NCI-H748 (cell line): ENCODE measurements at regions not wholly inside any gene's neighbourhood (a gene's known extent, or its start where the extent isn't known, plus 50 kb on each side); places are given as distances from the start of the nearest gene placed in this dataset.

Experiments used
- DNase-seq: peaks from one replicate; lab custom pipeline; 2025; ENCODE audit not compliant: unreplicated experiment; lab: John Stamatoyannopoulos, UW

DNA sequence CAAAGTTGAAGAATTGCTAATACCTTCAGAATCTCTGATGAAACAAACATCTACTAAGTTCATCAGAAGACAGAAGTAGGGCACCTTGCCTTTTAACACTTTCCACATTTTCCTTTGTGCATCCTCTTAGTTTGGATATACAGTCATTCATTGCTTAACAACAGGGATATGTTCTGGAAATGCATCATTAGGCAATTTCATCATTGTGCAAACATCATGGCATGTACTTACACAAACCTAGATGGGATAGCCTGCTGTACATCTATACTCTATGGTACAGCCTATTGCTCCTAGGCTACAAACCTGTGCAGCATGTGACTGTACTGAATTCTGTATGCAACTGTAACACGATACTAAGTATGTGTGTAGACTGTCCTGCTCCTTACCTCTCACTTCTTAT, 169.8 kb downstream of the SUCLA2 start:
- DNase-seq = no peak

GRCh38 chr13:47829690-47830089, 171.4 kb downstream of the SUCLA2 start:
- DNase-seq = no peak

GRCh38 chr13:47826471-47826870, 174.6 kb downstream of the SUCLA2 start:
- DNase-seq = no peak

- DNase-seq = no peak
Observed at GRCh38 chr13:47822036-47822435, 179.0 kb downstream of the SUCLA2 start.

- DNase-seq = no peak
Observed at GRCh38 chr13:47816831-47817230, 184.2 kb downstream of the SUCLA2 start.

GRCh38 chr13:47813718-47814117, 187.4 kb downstream of the SUCLA2 start:
- DNase-seq = no peak

DNA sequence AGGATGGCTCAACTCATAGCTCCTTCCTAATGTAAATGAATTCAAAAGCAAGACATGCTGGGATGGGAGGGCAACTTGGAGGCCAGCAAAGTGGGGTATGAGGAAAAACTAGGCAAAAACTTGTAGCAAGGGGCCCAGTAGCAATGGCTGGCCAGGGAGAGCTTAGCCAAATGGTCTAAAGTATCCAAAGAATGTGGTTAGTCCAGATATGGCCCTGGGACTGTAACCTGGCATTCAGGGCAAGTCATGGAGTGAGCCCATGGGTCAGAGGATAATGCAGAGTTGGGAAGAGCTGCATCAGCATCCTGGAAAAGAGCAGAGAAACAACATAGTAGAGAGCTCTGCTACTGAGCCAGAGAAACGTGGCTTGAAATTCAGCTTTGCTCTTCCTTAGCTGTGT, 191.7 kb downstream of the SUCLA2 start:
- DNase-seq = no peak

GRCh38 chr13:47803131-47803530, 197.9 kb downstream of the SUCLA2 start:
- no peak for DNase-seq

- DNase-seq = no peak
Observed at GRCh38 chr13:47801555-47801954, 199.5 kb downstream of the SUCLA2 start.

DNA sequence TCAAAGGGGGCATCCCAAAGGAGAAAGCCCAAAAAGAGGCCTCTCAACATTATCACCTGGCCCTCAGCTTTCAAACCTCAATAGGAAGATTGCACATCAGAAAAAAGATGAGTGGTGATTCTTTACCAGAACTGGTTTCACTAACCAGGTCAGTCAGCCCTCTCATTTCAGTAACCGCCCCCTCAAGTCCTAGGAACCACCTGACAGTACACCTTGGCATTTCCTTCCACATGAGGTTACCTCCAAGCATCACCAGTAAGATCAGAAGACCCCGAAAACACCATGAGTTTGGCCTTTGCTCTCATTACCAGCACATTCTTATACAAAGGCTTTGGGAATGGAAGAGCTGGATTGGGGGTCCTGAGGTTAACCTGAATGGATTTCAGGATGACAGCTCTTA, 200.5 kb downstream of the SUCLA2 start:
- no peak for DNase-seq

- DNase-seq = no peak
Observed at GRCh38 chr13:47798906-47799305, 202.2 kb downstream of the SUCLA2 start.

DNA sequence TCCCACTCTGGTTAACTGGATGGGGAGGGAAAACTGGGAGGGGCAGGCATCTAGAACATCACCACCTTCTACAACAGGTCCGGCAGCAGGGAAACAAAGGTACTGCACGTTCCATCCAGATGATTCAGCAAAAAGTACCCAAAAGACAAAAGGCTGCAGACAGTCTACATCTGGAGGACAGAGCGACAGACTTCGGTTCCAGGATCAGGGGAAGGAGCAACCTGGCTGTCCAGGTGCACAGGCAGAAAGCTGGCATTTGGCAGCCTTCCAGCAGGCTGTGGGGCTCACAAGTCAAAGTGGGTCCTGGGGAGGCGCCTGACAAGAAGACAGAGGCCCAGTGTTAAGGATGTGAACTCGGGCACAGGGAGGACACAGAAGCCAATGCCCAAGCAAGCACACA, 202.9 kb downstream of the SUCLA2 start:
- no peak for DNase-seq

DNA sequence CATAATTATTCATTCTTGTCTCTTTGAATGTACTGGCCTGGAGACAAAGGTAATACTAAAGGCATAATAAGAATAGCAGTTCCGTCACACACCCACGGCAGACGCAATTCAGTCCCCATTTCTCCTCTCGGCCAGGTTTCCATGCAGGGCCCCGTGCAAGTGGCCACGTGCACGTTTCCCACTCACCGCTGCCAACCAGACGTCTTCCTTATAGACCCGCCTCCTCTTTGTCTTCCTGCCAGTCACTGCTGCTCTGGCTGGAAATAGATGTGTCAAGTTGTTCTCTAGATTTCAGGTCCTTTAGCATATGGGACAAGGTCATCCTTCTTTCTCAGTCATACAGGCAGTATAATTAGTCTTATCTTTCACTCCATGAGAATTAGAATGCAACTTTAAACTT, 204.3 kb downstream of the SUCLA2 start:
- DNase-seq = no peak

DNA sequence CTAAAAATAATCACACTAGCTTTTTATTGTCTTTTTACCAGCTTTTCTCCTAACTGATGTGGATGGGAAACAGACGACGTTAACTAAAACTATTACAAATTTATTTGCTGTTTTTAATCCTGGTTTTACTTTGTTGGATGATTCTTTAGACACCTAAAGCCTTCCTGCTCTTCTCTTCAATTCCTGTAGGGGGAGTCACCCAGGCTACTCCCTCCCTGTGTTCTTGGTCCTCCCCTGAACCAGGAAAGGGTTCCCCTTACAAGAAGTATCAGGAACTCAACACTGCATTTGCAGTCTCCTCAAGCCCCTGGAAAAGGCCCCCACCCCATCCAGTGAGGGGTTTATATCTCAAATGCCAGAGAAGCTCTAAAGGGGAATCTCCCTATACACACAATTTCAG, 206.1 kb downstream of the SUCLA2 start:
- no peak for DNase-seq

DNA sequence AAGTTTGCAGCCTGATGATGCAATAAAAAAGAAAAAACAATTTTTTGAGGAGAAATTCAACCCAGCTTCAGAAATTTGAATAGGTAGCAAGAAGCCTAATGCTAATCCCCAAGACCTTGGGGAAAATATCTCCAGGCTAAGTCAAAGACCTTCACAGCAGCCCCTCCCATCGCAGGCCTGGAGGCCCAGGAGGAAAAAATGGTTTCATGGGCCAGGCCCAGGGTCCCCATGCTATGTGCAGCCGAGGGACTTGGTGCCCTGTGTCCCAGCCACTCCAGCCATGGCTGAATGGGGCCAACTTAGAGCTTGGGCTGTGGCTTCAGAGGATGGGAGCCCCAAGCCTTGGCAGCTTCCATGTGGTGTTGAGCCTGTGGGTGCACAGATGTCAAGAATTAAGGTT, 210.3 kb downstream of the SUCLA2 start:
- no peak for DNase-seq

DNA sequence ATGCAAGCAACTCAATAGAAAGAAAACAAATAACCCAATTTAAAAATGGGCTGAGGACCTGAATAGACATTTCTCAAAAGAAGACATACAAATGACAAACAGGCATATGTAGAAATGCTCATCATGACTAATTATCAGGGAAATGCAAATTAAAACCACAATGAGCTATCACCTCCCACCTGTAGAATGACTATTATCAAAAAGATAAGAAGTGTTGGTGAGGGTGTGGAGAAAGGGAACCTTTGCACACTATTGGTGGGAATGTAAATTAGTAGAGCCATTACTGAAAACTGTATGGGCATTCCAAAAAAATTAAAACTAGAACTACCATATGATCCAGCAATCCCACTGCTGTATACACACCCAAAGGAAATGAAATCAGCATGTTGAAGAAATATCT, 212.2 kb downstream of the SUCLA2 start:
- DNase-seq = no peak

DNA sequence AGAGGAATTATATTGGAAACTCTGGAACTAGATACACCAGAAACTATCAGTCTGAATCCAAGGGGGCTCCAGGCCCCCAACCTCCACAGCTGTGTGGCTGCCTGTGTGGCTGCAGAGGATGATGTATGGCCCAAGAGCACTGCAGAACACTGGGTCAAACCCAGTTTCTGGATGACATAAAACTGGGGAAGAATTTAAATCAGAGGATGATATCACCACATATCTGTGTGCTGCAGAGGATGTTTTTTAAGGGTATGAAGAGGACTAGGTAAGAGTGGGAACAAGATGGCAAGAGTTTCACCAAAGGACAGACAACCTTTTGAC, 226.4 kb downstream of the SUCLA2 start:
- no peak for DNase-seq

GRCh38 chr13:47764817-47765216, 236.3 kb downstream of the SUCLA2 start:
- DNase-seq = no peak

- no peak for DNase-seq
Observed at GRCh38 chr13:47757466-47758080, 243.5 kb downstream of the SUCLA2 start.

DNA sequence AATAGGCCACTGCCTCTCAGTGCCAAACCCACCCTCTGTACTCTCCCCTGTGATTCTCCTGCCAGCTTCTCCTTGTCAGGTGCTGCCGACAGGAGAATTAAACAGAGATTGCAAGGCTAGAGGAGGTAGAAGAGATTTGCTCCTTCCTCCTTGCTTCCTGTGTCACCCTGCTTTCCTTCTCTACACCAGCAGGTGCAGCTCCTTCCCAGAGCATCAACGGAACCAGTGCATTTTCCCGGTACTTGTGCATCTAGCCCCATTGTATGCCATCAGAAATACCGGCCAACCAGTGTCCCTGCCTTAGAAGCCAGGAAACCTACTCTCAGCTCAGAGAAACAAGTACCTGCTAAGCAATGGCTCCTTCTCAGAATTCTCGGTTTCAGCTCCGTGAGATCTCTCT, 253.2 kb downstream of the SUCLA2 start:
- DNase-seq = no peak

- no peak for DNase-seq
Observed at GRCh38 chr13:47726394-47726793, 274.7 kb downstream of the SUCLA2 start.

- no peak for DNase-seq
Observed at GRCh38 chr13:47723898-47724297, 277.2 kb downstream of the SUCLA2 start.

GRCh38 chr13:47719164-47719563, 281.9 kb downstream of the SUCLA2 start:
- DNase-seq = no peak

DNA sequence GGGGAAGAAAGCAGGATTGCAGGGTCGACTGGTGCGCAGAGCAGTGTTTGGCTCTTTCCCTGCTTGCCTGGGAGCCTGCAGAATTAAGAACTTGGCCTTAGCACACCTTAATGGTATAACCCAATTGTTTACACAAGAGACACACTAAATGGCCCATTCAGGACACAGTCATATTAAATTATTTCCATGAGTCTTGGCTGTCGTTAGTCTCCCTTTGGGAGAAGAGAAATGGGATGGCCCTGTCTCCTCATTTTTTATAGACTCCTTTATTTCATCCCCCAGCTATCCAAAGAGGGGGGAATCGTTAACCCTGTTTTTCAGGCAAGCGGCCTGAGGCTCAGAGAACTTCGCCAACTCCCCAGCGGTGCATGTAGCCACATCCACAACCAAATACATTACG, 282.5 kb downstream of the SUCLA2 start:
- no peak for DNase-seq
